Natural killer cell (primary cell): ENCODE measurements at regions not wholly inside any gene's neighbourhood (a gene's known extent, or its start where the extent isn't known, plus 50 kb on each side); places are given as distances from the start of the nearest gene placed in this dataset.

Experiments
- ATAC-seq, 3 donors: fragments of 150-1000 bp in 2 of 3; fragments of 200-7000 bp in 1 of 3; cut with Tn5 transposase; 1 replicate in 1 of 3; 2 replicates in 2 of 3; pipeline ENCODE4 v1.10.0; 2021; ENCODE audit warnings: mild to moderate bottlenecking in 2 of 3, moderate library complexity in 2 of 3
- DNase-seq, 2 donors: peaks; one replicate each; pipeline versions ENCODE4 v3.0.0 to v3.0.0-alpha.2; 2013 to 2021; ENCODE audit warnings: mixed read lengths in 1 of 2
- H3K27ac ChIP-seq: one replicate; pipeline ENCODE4 v1.5.1; 2013; ENCODE audit warnings: mild to moderate bottlenecking, low read length
- H3K27me3 ChIP-seq: one replicate; pipeline ENCODE4 v1.6.1; 2013; ENCODE audit warnings: low read length; ENCODE audit not compliant: control insufficient read depth, insufficient read depth
- H3K36me3 ChIP-seq: one replicate; pipeline ENCODE4 v1.6.1; 2013; ENCODE audit warnings: low read length; ENCODE audit not compliant: control insufficient read depth, insufficient read depth
- H3K4me1 ChIP-seq: one replicate; pipeline ENCODE4 v1.6.1; 2013; ENCODE audit warnings: low read length; ENCODE audit not compliant: control insufficient read depth, insufficient read depth
- H3K4me3 ChIP-seq: one replicate; pipeline ENCODE4 v1.5.1; 2013; ENCODE audit warnings: low read length
- H3K9me3 ChIP-seq: one replicate; pipeline ENCODE4 v1.6.1; 2013; ENCODE audit warnings: low read length; ENCODE audit not compliant: control insufficient read depth, insufficient read depth
- H3K27ac Mint-ChIP-seq, 2 donors: one replicate each; pipeline ENCODE4 v1.8.0; 2022; ENCODE audit warnings: mild to moderate bottlenecking in 2 of 2, mixed read lengths in 2 of 2, moderate library complexity in 1 of 2
- H3K27me3 Mint-ChIP-seq, 2 donors: one replicate each; pipeline ENCODE4 v1.8.0; 2022; ENCODE audit warnings: low read depth in 2 of 2, mixed read lengths in 2 of 2
- H3K36me3 Mint-ChIP-seq: one replicate; pipeline ENCODE4 v1.8.0; 2022; ENCODE audit warnings: mixed read lengths
- H3K4me1 Mint-ChIP-seq, 2 donors: one replicate each; pipeline ENCODE4 v1.8.0; 2022; ENCODE audit warnings: mixed read lengths in 2 of 2
- H3K4me3 Mint-ChIP-seq: one replicate; pipeline ENCODE4 v1.8.0; 2022; ENCODE audit warnings: mild to moderate bottlenecking, moderate library complexity, mixed read lengths
- H3K9me3 Mint-ChIP-seq, 2 donors: one replicate each; pipeline ENCODE4 v1.8.0; 2022; ENCODE audit warnings: mixed read lengths in 2 of 2
- WGBS: methylation state at CpG from one replicate; pipeline ENCODE4 v1.1.7; 2013; ENCODE audit warnings: missing lambda C conversion rate; ENCODE audit not compliant: insufficient coverage; 5-methylcytosine and 5-hydroxymethylcytosine counted together
- intact Hi-C: fragments of 100-400 bp; cut with micrococcal nuclease; formaldehyde crosslinking; loops from one replicate; pipeline ENCODE4 v1.14.2; 2022
- TF ChIP-seq, protein P1 (sequence below): fragments of 200-600 bp; IDR thresholded peaks from one replicate; pipeline ENCODE4 v1.8.0; 2022; ENCODE audit warnings: antibody characterized with exemption

DNA sequence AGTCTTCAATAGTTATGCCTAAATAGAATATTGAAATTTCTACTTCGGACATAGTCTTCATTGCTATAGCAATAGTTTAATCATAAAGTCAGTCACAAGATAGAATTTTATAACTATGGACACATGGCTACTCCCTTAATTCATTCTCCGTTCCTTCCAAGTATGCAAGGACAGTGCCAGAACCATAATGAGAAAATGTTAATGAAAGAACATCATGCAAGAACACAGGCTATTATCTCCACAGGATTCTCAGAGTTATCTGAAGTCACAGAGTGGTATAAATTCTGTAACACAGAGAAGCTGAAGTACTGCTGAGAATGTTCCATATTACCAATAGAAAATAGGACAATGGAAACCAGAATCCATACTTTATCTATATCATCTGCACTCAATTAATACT is 826.2 kb downstream of the EPHA7 start:
- H3K4me1 Mint-ChIP-seq = no peaks in the 10 kb centered on the region
- TF ChIP-seq, protein P1, sequence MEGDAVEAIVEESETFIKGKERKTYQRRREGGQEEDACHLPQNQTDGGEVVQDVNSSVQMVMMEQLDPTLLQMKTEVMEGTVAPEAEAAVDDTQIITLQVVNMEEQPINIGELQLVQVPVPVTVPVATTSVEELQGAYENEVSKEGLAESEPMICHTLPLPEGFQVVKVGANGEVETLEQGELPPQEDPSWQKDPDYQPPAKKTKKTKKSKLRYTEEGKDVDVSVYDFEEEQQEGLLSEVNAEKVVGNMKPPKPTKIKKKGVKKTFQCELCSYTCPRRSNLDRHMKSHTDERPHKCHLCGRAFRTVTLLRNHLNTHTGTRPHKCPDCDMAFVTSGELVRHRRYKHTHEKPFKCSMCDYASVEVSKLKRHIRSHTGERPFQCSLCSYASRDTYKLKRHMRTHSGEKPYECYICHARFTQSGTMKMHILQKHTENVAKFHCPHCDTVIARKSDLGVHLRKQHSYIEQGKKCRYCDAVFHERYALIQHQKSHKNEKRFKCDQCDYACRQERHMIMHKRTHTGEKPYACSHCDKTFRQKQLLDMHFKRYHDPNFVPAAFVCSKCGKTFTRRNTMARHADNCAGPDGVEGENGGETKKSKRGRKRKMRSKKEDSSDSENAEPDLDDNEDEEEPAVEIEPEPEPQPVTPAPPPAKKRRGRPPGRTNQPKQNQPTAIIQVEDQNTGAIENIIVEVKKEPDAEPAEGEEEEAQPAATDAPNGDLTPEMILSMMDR = no peak
- intact Hi-C loops = no loop called here
- no peak overlapping the region for H3K4me3 Mint-ChIP-seq
- no peaks in the 10 kb centered on the region for H3K36me3 Mint-ChIP-seq
- no peak overlapping the region for H3K4me3 ChIP-seq
- no peak for DNase-seq
- no peaks in the 10 kb centered on the region for H3K36me3 ChIP-seq
- no peaks in the 10 kb centered on the region for H3K27me3 ChIP-seq
- H3K9me3 Mint-ChIP-seq = no peaks in the 10 kb centered on the region
- H3K27me3 Mint-ChIP-seq = no peaks in the 10 kb centered on the region
- ATAC-seq = no peak
- no peak overlapping the region for H3K27ac Mint-ChIP-seq
- no peaks in the 10 kb centered on the region for H3K4me1 ChIP-seq
- H3K9me3 ChIP-seq = no peaks in the 10 kb centered on the region
- H3K27ac ChIP-seq = no peak overlapping the region
- WGBS = no CpG with 5 or more reads among the region's 2 CpGs

DNA sequence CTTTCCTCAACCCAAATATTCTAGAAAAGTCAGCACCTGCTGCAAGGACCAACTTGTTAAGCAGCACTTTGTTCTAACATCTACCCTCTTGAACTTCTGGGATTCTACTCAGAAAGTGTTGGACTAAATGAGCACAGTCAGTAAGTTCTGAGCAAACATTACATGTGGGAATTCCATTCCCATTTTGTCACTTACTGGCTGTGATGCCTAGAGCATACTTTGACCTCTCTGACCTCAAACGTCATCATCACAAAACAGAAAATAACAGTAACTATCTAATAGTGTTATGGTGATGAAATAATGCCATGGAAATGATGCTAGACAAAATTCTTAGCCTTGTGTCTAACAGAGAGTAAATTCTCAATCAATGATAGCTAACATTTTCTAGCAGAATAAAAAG is 829.4 kb downstream of the EPHA7 start:
- ATAC-seq = no peak
- no peaks in the 10 kb centered on the region for H3K27me3 Mint-ChIP-seq

DNA sequence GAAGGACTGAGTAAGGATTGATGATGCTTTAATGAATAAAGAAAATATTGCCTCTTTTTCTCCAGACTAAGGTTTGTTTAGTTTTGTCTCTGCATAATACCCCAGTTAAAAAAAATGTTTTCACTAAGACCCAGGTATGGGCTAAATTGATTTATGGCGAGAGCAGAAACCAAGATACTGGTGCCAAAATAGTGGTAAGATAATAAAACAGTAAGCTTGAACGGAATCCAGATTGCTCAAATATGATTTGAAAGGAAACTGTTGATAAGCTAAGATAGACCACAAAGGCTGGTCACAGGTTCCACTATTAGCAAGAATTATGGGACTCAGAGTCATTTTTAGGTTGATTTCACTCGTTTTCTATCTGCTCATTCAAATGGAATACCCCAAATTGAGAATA is 831.2 kb downstream of the EPHA7 start:
- Mint-ChIP-seq H3K27ac (no peak overlapping the region), H3K9me3 (peaks cover 0 to 8% of the 10 kb centered on the region in 2 donors), H3K36me3 (no peaks in the 10 kb centered on the region), H3K4me1 (no peaks in the 10 kb centered on the region), H3K27me3 (no peaks in the 10 kb centered on the region), H3K4me3 (no peak overlapping the region)
- Histone ChIP-seq H3K27ac (no peak overlapping the region), H3K4me1 (no peaks in the 10 kb centered on the region), H3K27me3 (no peaks in the 10 kb centered on the region), H3K9me3 (no peaks in the 10 kb centered on the region), H3K4me3 (no peak overlapping the region), H3K36me3 (no peaks in the 10 kb centered on the region)
- TF ChIP-seq, protein P1 = no peak
- 5% methylated on average over 3 of the region's 3 CpGs for WGBS
- DNase-seq (no peak), ATAC-seq (no peak)
- intact Hi-C loops = no loop called here

More for the DNA sequence above, 829.4 kb downstream of the EPHA7 start:
- Histone ChIP-seq H3K27ac (no peak overlapping the region), H3K9me3 (no peaks in the 10 kb centered on the region), H3K4me1 (no peaks in the 10 kb centered on the region), H3K27me3 (no peaks in the 10 kb centered on the region), H3K4me3 (no peak overlapping the region), H3K36me3 (no peaks in the 10 kb centered on the region)
- TF ChIP-seq, protein P1 = no peak
- no peak for DNase-seq
- Mint-ChIP-seq H3K4me3 (no peak overlapping the region), H3K36me3 (no peaks in the 10 kb centered on the region), H3K27ac (no peak overlapping the region), H3K4me1 (no peaks in the 10 kb centered on the region), H3K9me3 (peaks cover 0 to 6% of the 10 kb centered on the region in 2 donors)
- intact Hi-C loops = no loop called here
- no CpG with 5 or more reads among the region's 1 CpG for WGBS

DNA sequence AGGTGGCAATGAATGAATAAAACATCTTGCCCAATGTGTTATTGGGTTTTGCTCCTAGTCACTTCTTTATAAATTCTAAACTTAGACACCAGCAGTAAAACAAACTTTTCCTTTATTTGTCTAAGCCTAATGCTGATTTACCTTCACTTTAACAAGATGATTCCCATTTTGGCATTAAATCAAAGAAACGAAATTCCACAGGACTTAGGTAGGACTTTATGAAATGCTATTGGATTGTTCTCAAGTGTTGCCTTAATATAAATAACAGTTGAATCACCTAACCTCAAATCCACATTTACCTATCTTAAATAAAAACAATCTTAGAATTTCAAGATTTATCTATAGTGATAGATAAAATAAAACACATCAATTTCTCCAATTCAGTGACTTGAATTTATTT is 831.8 kb downstream of the EPHA7 start:
- WGBS = no CpG with 5 or more reads among the region's 1 CpG
- H3K9me3 ChIP-seq = no peaks in the 10 kb centered on the region
- no peaks in the 10 kb centered on the region for H3K27me3 ChIP-seq
- no peak for DNase-seq
- H3K36me3 ChIP-seq = no peaks in the 10 kb centered on the region
- no peak overlapping the region for H3K4me3 ChIP-seq
- Mint-ChIP-seq H3K4me1 (no peaks in the 10 kb centered on the region), H3K4me3 (no peak overlapping the region), H3K27me3 (no peaks in the 10 kb centered on the region), H3K27ac (no peak overlapping the region), H3K9me3 (peaks cover 0 to 8% of the 10 kb centered on the region in 2 donors), H3K36me3 (no peaks in the 10 kb centered on the region)
- ATAC-seq = no peak
- TF ChIP-seq, protein P1 = no peak
- H3K4me1 ChIP-seq = no peaks in the 10 kb centered on the region
- intact Hi-C loops = no loop called here
- no peak overlapping the region for H3K27ac ChIP-seq
